Hematopoietic multipotent progenitor cell treated with erythropoietin and hydrocortisone succinate and interleukin-3 and kit ligand, for 4 days (in vitro differentiated cells): ENCODE measurements at regions not wholly inside any gene's neighbourhood (a gene's known extent, or its start where the extent isn't known, plus 50 kb on each side); places are given as distances from the start of the nearest gene placed in this dataset.
"Not testable (repeated sequence)": the region's sequence is repeated elsewhere in the genome, so short reads cannot be mapped to it uniquely, and the experiment has no call there.

ENCODE experiments used
- DNase-seq: peaks from one replicate; pipeline ENCODE4 v3.0.0-alpha.2; 2015

- no peak for DNase-seq
Observed at GRCh38 chr13:83085186-83085900, 796.9 kb downstream of the SLITRK1 start.

GRCh38 chr13:83077499-83077898 is 804.8 kb downstream of the SLITRK1 start:
- no peak for DNase-seq

DNA sequence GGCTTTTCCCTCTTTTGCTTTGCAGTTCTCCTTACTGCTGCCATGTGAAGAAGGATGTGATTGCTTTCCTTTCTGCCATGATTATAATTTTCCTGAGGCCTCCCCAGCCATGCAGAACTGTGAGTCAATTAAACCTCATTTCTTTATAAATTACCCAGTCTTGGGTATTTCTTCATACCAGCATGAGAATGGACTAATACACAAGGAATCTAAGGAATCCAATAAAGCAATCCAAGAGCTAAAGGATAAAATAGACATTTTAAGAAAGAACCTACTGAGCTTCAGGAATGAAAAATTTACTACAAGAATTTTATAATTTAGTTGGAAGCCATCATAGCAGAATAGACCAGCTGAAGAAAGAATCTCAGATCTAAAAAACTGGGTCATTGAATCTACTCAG is 808.3 kb downstream of the SLITRK1 start:
- not testable (repeated sequence) for DNase-seq

DNA sequence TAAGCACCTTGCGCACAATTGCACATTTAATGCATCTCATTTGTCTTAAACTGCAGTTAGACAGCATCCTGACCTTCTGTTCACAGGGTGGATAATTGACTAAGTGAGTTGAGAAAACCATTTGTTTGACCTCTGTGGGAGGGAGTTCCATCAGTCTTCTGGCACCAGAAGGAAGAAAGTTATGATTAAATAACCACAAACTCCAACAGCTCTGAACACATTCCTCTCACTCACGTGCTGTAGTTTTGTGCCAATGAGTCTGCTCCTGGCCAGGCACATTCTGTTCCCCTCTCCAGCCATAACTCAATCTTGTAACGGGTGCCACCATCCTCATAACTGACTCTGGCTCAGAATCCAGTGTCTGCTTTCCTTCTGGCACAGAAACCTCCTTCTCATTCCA is 817.2 kb downstream of the SLITRK1 start:
- no peak for DNase-seq

GRCh38 chr13:83057119-83057518 is 825.2 kb downstream of the SLITRK1 start:
- no peak for DNase-seq

- DNase-seq, result no peak
Observed at GRCh38 chr13:83056269-83056668, 826.0 kb downstream of the SLITRK1 start.

- no peak for DNase-seq
Observed at GRCh38 chr13:83048419-83048818, 833.9 kb downstream of the SLITRK1 start.

DNA sequence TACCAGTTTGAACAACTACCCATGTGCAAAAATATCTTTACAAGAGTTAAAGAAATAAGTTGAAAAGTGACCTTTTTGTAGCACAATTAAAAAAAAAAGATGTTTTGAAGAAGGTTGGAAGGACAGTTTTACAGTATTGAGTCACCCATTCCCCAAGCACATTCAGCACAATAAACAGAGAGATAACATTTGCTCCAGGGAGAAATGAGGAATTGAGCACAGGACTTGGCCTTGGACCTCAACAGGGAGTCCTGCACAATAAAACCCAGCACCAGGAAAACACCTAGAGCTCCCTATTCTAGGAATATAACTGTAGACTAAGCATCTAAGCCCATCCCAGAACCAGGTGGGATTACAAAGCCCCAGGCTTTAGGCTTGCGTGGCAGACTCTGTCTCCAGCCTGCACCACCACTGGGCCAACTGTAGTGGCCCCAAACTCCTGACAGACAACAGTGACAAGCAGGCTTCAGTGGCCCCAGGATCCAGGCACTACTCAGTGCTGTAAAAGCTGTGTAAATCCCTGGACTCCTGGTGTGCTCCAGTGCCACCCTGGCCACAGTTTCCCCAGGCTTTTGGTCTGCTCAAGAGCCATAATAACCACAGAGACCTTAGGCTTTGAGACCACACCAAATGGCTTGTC is 857.2 kb downstream of the SLITRK1 start:
- no peak for DNase-seq

DNA sequence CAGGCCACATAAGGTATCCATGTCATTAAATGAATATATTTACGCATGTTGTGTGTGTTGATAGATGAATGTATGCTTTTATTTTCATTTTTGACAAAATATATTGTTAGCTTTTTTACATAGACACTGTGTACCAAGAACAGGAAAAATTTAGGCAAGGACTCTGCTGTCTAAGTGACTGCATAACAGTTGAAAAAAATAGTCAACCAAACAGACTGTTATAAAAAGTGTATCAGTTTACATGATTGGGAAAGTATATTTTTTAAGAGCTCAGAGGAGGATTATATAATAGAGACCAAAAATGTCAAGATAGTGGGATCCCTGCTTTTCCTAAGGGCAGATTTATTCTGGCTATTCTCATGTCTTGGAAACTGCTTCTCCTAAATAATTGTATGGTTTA is 858.0 kb downstream of the SLITRK1 start:
- DNase-seq, result no peak

DNA sequence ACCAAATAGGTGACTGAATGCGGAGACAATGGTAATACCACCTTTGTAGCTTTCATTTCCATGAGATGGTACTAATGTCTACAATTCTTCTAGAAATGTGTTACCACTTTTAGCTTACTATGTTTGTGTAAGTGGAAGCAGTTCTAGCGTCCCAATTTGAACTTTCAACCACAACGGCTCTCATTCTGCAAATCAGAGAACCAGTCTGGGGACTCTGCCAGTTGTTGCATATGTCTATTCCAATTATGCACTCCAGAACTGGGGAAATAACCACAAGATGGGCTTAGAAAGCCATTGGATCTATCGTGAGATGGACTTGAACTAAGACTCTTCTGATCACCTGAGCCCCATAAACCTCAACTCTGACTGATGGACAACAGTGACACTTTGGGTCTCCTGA is 862.3 kb downstream of the SLITRK1 start:
- no peak for DNase-seq

DNA sequence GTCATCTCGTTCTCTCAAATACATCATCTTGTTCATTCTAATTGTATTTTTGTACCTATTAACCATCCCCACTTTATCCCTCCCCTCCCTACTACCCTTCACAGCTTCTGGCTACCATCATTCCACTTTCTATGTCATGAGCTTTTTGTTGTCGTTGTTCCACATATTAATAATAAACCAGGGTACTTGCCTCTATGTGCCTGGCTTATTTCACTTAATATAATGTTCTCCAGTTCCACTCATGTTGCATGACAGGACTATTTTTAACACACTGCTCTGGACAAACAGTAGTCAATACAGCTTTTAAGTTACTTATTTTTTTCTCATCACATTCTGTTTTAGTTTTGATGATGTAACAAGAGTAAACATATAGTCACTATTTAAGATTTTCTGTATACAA is 872.3 kb downstream of the SLITRK1 start:
- no peak for DNase-seq

DNA sequence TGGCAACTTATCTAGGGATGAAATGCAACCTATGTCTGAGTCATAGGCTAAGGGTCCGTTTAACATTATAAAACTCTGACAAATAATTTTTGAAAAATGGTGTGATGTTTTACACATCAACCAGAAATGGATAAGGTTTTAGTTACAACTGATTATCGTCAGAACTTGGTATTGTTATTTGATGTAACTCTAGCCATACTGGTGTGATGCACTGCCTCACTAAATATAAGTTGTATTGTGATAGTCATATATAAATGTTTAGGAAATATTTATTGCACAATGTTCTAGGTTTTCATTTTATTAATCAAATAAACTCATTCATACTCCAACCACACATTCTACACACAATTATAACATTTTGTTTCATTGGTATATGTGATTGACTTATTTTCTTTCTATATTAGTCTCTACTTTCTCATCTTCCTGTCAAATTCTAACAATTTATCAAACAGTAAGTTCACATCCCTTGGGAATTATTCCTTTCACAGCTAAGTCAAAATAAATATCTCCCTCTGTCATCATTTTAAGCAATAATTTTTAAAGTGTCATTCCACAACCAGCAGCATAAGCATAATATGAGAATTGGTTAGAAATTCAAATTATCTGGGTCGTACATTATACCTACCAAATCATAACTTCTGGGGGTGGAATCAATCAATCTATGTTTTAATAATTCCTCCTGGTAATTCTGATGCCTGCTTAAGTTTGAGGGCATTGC is 873.9 kb downstream of the SLITRK1 start:
- DNase-seq, result no peak

GRCh38 chr13:83007226-83007625 is 875.0 kb downstream of the SLITRK1 start:
- DNase-seq, result peak; percentile 45

GRCh38 chr13:83003185-83003584 is 879.1 kb downstream of the SLITRK1 start:
- no peak for DNase-seq

- no peak for DNase-seq
Observed at GRCh38 chr13:82993417-82993816, 888.9 kb downstream of the SLITRK1 start.

- DNase-seq, result peak; percentile 4
Observed at GRCh38 chr13:82976499-82976898, 905.8 kb downstream of the SLITRK1 start.

DNA sequence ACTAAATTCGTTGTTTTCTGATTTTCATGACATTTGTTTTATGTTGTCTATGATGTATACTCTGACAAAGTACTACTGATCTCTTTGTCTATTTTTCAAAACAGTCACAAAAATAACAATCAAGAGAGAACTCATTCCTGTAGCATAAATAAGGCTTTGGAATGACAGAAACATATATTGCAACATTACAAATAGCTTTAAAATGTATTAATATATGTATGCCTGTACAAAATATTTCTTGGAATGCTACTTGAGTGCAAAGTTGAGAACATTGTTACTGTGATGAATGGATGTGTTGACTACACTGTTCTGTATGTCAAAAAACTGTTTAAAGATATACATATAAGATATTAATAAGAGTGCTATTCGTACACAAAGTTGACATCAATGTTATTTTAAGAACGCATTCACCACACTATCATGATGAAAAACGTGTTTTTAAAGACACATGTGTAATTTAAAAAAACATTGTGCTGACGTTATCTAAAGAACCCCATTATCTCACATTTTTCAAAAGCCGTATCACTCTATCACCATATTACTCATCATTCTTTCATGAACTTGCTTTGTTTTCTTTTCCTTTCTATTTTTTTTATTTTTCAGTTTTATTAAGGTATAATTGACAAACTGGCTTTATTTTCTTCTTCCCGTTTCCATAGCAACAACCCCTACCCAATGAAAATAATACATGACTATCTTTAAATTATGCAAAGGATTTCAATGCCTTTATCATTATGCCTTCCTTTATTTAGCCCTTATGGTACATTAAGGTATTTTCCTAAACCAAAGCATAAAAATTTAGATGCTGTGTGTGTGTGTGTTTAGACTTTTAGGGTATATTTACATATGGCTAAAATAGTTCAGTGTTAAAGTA is 918.8 kb downstream of the SLITRK1 start:
- no peak for DNase-seq

DNA sequence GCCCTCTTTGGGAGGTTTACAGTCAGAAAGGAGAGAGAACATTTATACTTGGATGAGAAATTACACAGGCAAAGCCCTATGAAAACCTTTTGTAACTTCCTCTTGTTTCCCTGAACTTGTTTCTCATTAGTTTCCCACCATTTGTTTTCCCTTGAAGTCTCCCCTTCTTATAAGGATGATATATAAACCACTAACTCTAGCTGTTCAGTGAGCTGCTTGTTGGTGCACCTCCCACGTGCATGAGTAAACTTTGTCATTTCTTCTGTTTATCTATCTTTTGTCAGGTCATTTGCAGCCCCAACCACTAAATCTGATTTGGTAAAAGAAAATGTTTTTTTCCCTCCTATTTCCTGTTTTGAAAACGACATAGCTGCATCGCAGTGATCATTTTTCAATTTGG is 919.9 kb downstream of the SLITRK1 start:
- peak; percentile 18 for DNase-seq

- DNase-seq, result no peak
Observed at GRCh38 chr13:82961757-82962156, 920.5 kb downstream of the SLITRK1 start.

- DNase-seq, result not testable (repeated sequence)
Observed at GRCh38 chr13:82952336-82952735, 929.9 kb downstream of the SLITRK1 start.

DNA sequence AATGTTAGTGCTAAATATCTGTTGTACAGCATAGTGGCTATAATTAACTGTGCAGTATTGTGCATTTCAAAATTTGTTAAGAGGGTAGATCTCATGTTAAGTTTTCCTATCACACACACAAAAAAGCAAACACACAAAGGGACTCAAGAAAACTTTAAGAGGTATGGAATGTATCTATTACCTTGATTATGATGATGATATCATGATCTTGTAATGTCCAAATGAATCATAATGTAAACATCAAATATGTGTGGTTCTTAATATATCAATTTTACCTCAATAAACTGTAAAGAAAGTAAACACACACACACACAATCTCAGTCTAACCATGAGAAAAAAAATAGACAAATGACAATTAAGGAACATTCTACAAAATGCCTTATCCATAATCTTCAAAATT is 934.6 kb downstream of the SLITRK1 start:
- no peak for DNase-seq

DNA sequence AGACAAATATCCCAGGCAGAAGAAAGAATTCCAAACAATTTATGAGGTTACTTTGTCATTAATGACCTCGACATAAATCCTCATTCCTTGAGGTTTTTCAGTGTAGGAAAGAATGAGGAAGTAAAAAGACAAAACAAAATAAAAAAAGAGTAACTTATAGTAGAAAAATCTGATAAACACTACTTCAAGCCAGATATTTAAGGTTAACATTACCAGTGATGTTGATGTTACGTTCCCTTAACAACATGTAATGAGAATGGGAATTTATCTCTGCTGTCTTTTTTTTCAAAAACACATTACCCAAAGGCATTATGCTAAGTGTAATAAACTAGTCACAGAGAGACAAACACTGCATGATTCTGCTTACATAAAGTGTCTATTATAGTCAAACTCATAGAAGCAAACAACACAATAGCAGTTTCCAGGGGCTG is 935.1 kb downstream of the SLITRK1 start:
- DNase-seq, result no peak

DNA sequence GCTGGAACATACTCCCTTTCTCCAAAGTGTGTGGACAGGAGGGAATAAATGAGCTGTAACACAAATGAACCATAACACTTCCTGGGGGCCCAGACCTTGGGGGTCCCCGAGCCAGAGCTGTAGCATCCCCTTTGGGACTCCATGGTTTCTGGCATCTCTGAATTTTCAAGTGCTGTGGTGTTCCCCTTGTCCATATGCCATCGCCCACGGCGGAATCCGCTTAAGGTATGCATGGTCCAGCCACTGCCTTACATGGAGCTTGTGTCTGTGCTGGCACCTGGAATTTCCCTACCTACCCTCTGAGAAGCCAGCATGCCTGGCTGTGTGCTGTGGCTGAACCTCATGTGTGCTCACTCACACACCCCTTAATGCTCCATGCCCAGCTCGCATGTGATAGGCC is 943.6 kb downstream of the SLITRK1 start:
- DNase-seq, result no peak
